Renal cortex interstitium (tissue), 11 donors: ENCODE measurements at regions not wholly inside any gene's neighbourhood (a gene's known extent, or its start where the extent isn't known, plus 50 kb on each side); places are given as distances from the start of the nearest gene placed in this dataset.
A peak's percentile ranks its signal among the peaks of the same experiment; 100 is the strongest.
"Not testable (repeated sequence)": the region's sequence is repeated elsewhere in the genome, so short reads cannot be mapped to it uniquely, and the experiment has no call there.

Experiments used
- DNase-seq, 11 donors: peaks; one replicate each; pipeline ENCODE4 v3.0.0-alpha.2; 2013; ENCODE audit warnings: low read depth in 9 of 11, low spot score in 4 of 11; ENCODE audit errors: extremely low read depth in 1 of 11

- not testable (repeated sequence) for DNase-seq
Measured at GRCh38 chr10:46734262-46734642, 155.3 kb downstream of the SYT15 start.

- not testable (repeated sequence) for DNase-seq
Measured at GRCh38 chr10:46739919-46740318, 161.0 kb downstream of the SYT15 start.

GRCh38 chr10:46740368-46740767 is 161.4 kb downstream of the SYT15 start:
- DNase-seq, result not testable (repeated sequence)

- not testable (repeated sequence) for DNase-seq
Measured at GRCh38 chr10:46749003-46749402, 162.2 kb upstream of the PTPN20 start.

- not testable (repeated sequence) for DNase-seq
Measured at GRCh38 chr10:46749470-46749869, 161.8 kb upstream of the PTPN20 start.

- not testable (repeated sequence) for DNase-seq
Measured at GRCh38 chr10:46753763-46754162, 157.5 kb upstream of the PTPN20 start.

- DNase-seq, result not testable (repeated sequence)
Measured at GRCh38 chr10:46761471-46761870, 149.8 kb upstream of the PTPN20 start.

- DNase-seq, result not testable (repeated sequence)
Measured at GRCh38 chr10:46768515-46769291, 142.5 kb upstream of the PTPN20 start.

GRCh38 chr10:46773178-46773896 is 137.9 kb upstream of the PTPN20 start:
- DNase-seq, result not testable (repeated sequence)

- not testable (repeated sequence) for DNase-seq
Measured at GRCh38 chr10:46773897-46774236, 137.4 kb upstream of the PTPN20 start.

GRCh38 chr10:46774366-46774765 is 136.9 kb upstream of the PTPN20 start:
- not testable (repeated sequence) for DNase-seq

GRCh38 chr10:46774945-46775667 is 136.1 kb upstream of the PTPN20 start:
- not testable (repeated sequence) for DNase-seq

- DNase-seq, result not testable (repeated sequence)
Measured at GRCh38 chr10:46775668-46776059, 135.6 kb upstream of the PTPN20 start.

- DNase-seq, result peak in 7 of 11 donors; percentile 43 to 82 (median 57)
Measured at GRCh38 chr10:46779571-46779970, 131.7 kb upstream of the PTPN20 start.

GRCh38 chr10:46780164-46780563 is 131.1 kb upstream of the PTPN20 start:
- not testable (repeated sequence) for DNase-seq

GRCh38 chr10:46781001-46781400 is 130.2 kb upstream of the PTPN20 start:
- DNase-seq, result not testable (repeated sequence)

GRCh38 chr10:46782001-46782874 is 129.0 kb upstream of the PTPN20 start:
- not testable (repeated sequence) for DNase-seq

- not testable (repeated sequence) for DNase-seq
Measured at GRCh38 chr10:46784665-46785064, 126.6 kb upstream of the PTPN20 start.

GRCh38 chr10:46786125-46786517 is 125.1 kb upstream of the PTPN20 start:
- DNase-seq, result not testable (repeated sequence)
